IMR-90 (cell line): ENCODE measurements at regions not wholly inside any gene's neighbourhood (a gene's known extent, or its start where the extent isn't known, plus 50 kb on each side); places are given as distances from the start of the nearest gene placed in this dataset.
"Not testable (repeated sequence)": the region's sequence is repeated elsewhere in the genome, so short reads cannot be mapped to it uniquely, and the experiment has no call there.

Source experiments
- ATAC-seq: fragments of 200-7000 bp; cut with Tn5 transposase; 2 replicates; pipeline ENCODE4 v1.9.1; 2020; ENCODE audit warnings: low read depth, mild to moderate bottlenecking, moderate library complexity
- BruUV-seq: library from RNA; stranded (reverse); fragments of 400-500 nt; replicated peaks from 2 replicates; lab custom pipeline; 2021; lab: Mats Ljungman, UMichigan
- CTCF ChIA-PET: fragments of 300-600 bp; formaldehyde crosslinking; extraction: SDS; loops from one replicate; lab custom pipeline; 2021; ENCODE audit warnings: antibody characterized with exemption; lab: Yijun Ruan, JAX
- POLR2A ChIA-PET: fragments of 300-600 bp; sonication (Branson Sonifier 250); formaldehyde crosslinking; loops from one replicate; lab custom pipeline; 2022; ENCODE audit warnings: antibody characterized with exemption; ENCODE audit not compliant: unreplicated experiment; lab: Charles Lee
- DNase-seq: peaks from one replicate; pipeline ENCODE4 v3.0.0; 2013
- H2AFZ ChIP-seq: replicated peaks from 2 replicates; pipeline ENCODE3; 2013; ENCODE audit warnings: low read length, mild to moderate bottlenecking; ENCODE audit not compliant: poor library complexity
- H2AK5ac ChIP-seq: 2 replicates; pipeline ENCODE4 v1.6.1; 2013; ENCODE audit warnings: low read depth, low read length, inconsistent platforms
- H2AK9ac ChIP-seq: replicated peaks from 2 replicates; pipeline ENCODE3; 2013; ENCODE audit warnings: mild to moderate bottlenecking, low read depth, low read length, moderate library complexity; ENCODE audit not compliant: poor library complexity
- H2BK120ac ChIP-seq: 2 replicates; pipeline ENCODE4 v1.6.1; 2013; ENCODE audit warnings: low read depth, low read length, inconsistent platforms
- H2BK15ac ChIP-seq: 3 replicates; pipeline ENCODE4 v1.6.1; 2013; ENCODE audit warnings: low read depth, low read length, inconsistent platforms
- H2BK20ac ChIP-seq: 2 replicates; pipeline ENCODE4 v1.6.1; 2013; ENCODE audit warnings: low read depth, mild to moderate bottlenecking, inconsistent platforms, low read length, moderate library complexity
- H2BK5ac ChIP-seq: 2 replicates; pipeline ENCODE4 v1.6.1; 2013; ENCODE audit warnings: mild to moderate bottlenecking, low read depth, low read length, inconsistent platforms; ENCODE audit not compliant: poor library complexity, severe bottlenecking
- H3K14ac ChIP-seq: replicated peaks from 2 replicates; pipeline ENCODE4 v1.6.1; 2013; ENCODE audit warnings: low read depth, low read length, inconsistent platforms
- H3K18ac ChIP-seq: 2 replicates; pipeline ENCODE4 v1.6.1; 2013; ENCODE audit warnings: low read depth, low read length, control low read depth
- H3K23ac ChIP-seq: 2 replicates; pipeline ENCODE4 v1.6.1; 2013; ENCODE audit warnings: low read depth, low read length, inconsistent platforms
- H3K27ac ChIP-seq: 2 replicates; pipeline ENCODE4 v1.5.1; 2013; ENCODE audit warnings: mild to moderate bottlenecking, control low read depth, low read length; ENCODE audit not compliant: insufficient read depth
- H3K27me3 ChIP-seq: 2 replicates; pipeline ENCODE4 v1.6.1; 2013; ENCODE audit warnings: low read length; ENCODE audit not compliant: control insufficient read depth, insufficient read depth
- H3K36me3 ChIP-seq: 2 replicates; pipeline ENCODE4 v1.6.1; 2013; ENCODE audit warnings: low read length, mixed read lengths; ENCODE audit not compliant: control insufficient read depth, insufficient read depth
- H3K4ac ChIP-seq: 2 replicates; pipeline ENCODE4 v1.6.1; 2013; ENCODE audit warnings: low read depth, low read length, inconsistent platforms
- H3K4me1 ChIP-seq: 2 replicates; pipeline ENCODE4 v1.6.1; 2013; ENCODE audit warnings: low read length, mixed read lengths; ENCODE audit not compliant: control insufficient read depth, insufficient read depth
- H3K4me2 ChIP-seq: 2 replicates; pipeline ENCODE4 v1.6.1; 2013; ENCODE audit warnings: low read depth, mild to moderate bottlenecking, control low read depth, low read length, moderate library complexity
- H3K4me3 ChIP-seq: 2 replicates; pipeline ENCODE4 v1.5.1; 2013; ENCODE audit warnings: low read depth, mild to moderate bottlenecking, control low read depth, low read length, moderate library complexity; ENCODE audit not compliant: insufficient read depth
- H3K56ac ChIP-seq: 2 replicates; pipeline ENCODE4 v1.6.1; 2013; ENCODE audit warnings: low read length, inconsistent platforms; ENCODE audit not compliant: insufficient read depth; ENCODE audit errors: extremely low read depth
- H3K79me1 ChIP-seq, 2 experiments: 2 replicates each; pipeline ENCODE4 v1.6.1; 2013; ENCODE audit warnings: low read length in 2 of 2, inconsistent platforms in 1 of 2, low read depth in 1 of 2
- H3K9ac ChIP-seq: 2 replicates; pipeline ENCODE4 v1.6.1; 2013; ENCODE audit warnings: low read depth, low read length, control low read depth
- H3K9me1 ChIP-seq: 2 replicates; pipeline ENCODE4 v1.6.1; 2013; ENCODE audit warnings: low read length, inconsistent platforms; ENCODE audit not compliant: insufficient read depth
- H3K9me3 ChIP-seq: 2 replicates; pipeline ENCODE4 v1.6.1; 2013; ENCODE audit warnings: low read length; ENCODE audit not compliant: control insufficient read depth, insufficient read depth
- H4K20me1 ChIP-seq: 2 replicates; pipeline ENCODE4 v1.6.1; 2013; ENCODE audit warnings: low read length, inconsistent platforms; ENCODE audit not compliant: insufficient read depth
- H4K5ac ChIP-seq: 2 replicates; pipeline ENCODE4 v1.6.1; 2013; ENCODE audit warnings: mild to moderate bottlenecking, low read depth, low read length, control low read depth
- H4K8ac ChIP-seq, 2 experiments: 2 replicates each; pipeline ENCODE4 v1.6.1; 2013; ENCODE audit warnings: low read depth in 2 of 2, low read length in 2 of 2, control low read depth in 1 of 2, inconsistent platforms in 1 of 2
- H4K91ac ChIP-seq: 2 replicates; pipeline ENCODE4 v1.6.1; 2013; ENCODE audit warnings: low read depth, low read length, inconsistent platforms; ENCODE audit not compliant: insufficient read depth
- WGBS, 2 experiments: methylation state at CpG; one replicate each; pipeline versions ENCODE4 v1.1.5 to v1.1.7; 2013; ENCODE audit warnings: missing lambda C conversion rate in 2 of 2; ENCODE audit not compliant: insufficient read length in 1 of 2; ENCODE audit errors: extremely low coverage in 2 of 2; 5-methylcytosine and 5-hydroxymethylcytosine counted together
- dilution Hi-C: fragments of 300-500 bp; cut with HindIII; formaldehyde crosslinking; loops from one replicate; pipeline ENCODE4 v1.14.3; 2018; ENCODE audit warnings: low sequenced_read_pairs; ENCODE audit not compliant: unreplicated experiment
- in situ Hi-C: fragments of 300-500 bp; cut with MboI; formaldehyde crosslinking; loops from 3 replicates; pipeline ENCODE4 v1.14.3; 2019; ENCODE audit warnings: low sequenced_read_pairs, inconsistent platforms, mixed read lengths
- intact Hi-C: fragments of 100-400 bp; cut with micrococcal nuclease; formaldehyde crosslinking; loops from 2 replicates; pipeline ENCODE4 v1.10.0; 2022

- H2BK20ac ChIP-seq, H2BK5ac ChIP-seq, H3K9me3 ChIP-seq, POLR2A ChIA-PET, H3K4me1 ChIP-seq, BruUV-seq, H3K4me3 ChIP-seq, in situ Hi-C loops, H3K23ac ChIP-seq, H2AK9ac ChIP-seq, H3K4ac ChIP-seq, H3K27me3 ChIP-seq, H4K20me1 ChIP-seq, H3K9ac ChIP-seq, intact Hi-C loops, H4K91ac ChIP-seq, dilution Hi-C loops, ATAC-seq, H3K14ac ChIP-seq, H2BK15ac ChIP-seq, H2AK5ac ChIP-seq, H3K18ac ChIP-seq, DNase-seq, H2BK120ac ChIP-seq, H4K8ac ChIP-seq, H2AFZ ChIP-seq, H3K56ac ChIP-seq, H3K36me3 ChIP-seq, H3K27ac ChIP-seq, CTCF ChIA-PET, H3K4me2 ChIP-seq, H3K9me1 ChIP-seq, H4K5ac ChIP-seq, H3K79me1 ChIP-seq: not testable (repeated sequence)
- no CpG with 5 or more reads among the region's 2 CpGs for WGBS, 2 experiments
Observed at GRCh38 chr1:121042882-121043281, 141.3 kb downstream of the FAM72B start.

DNA sequence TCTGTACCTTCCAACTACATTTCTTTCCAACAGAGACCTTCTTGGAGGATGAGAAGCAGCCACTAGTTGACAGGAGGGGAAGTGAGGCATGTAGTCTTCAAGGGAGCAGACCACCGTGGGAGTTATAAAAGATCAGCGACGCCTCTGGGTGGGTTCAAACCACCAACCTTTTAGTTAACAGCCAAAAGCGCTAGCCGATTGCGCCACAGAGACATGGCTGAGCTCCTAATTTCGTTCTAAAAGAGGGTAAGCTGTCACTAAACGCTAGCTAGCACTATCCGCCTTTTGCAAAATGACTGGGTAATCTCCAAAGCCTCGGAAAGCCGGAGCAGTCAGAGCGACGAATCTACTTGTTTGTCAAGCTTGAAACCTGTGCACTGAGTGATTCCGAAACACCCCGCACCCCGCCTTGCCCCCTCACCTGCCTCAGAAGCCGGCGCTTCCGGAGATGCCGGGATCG is 135.8 kb downstream of the FAM72B start:
- H4K91ac ChIP-seq, H3K27ac ChIP-seq, BruUV-seq, in situ Hi-C loops, H3K36me3 ChIP-seq, H2BK5ac ChIP-seq, H2AK5ac ChIP-seq, H3K4ac ChIP-seq, H3K4me1 ChIP-seq, intact Hi-C loops, H3K9ac ChIP-seq, H2AK9ac ChIP-seq, H3K9me3 ChIP-seq, H3K18ac ChIP-seq, H4K5ac ChIP-seq, H4K20me1 ChIP-seq, H2BK120ac ChIP-seq, H2BK20ac ChIP-seq, H3K56ac ChIP-seq, dilution Hi-C loops, H3K4me2 ChIP-seq, H3K79me1 ChIP-seq, CTCF ChIA-PET, H4K8ac ChIP-seq, H3K27me3 ChIP-seq, POLR2A ChIA-PET, H2BK15ac ChIP-seq, H2AFZ ChIP-seq, DNase-seq, H3K4me3 ChIP-seq, H3K23ac ChIP-seq, H3K9me1 ChIP-seq, H3K14ac ChIP-seq: not testable (repeated sequence)
- WGBS, 2 experiments = no CpG with 5 or more reads among the region's 21 CpGs
- peak; percentile 44; the same call in 1 of the 2 replicates for ATAC-seq
